H1 (cell line): ENCODE measurements at regions not wholly inside any gene's neighbourhood (a gene's known extent, or its start where the extent isn't known, plus 50 kb on each side); places are given as distances from the start of the nearest gene placed in this dataset.

Experiments
- CTCF ChIA-PET: fragments of 300-600 bp; sonication (Branson Sonifier 250); formaldehyde crosslinking; loops from one replicate; lab custom pipeline; 2021; ENCODE audit not compliant: partially characterized antibody; lab: Charles Lee
- POLR2A ChIA-PET: fragments of 300-600 bp; sonication (Branson Sonifier 250); formaldehyde crosslinking; loops from one replicate; lab custom pipeline; 2021; ENCODE audit warnings: inconsistent platforms; ENCODE audit not compliant: partially characterized antibody; lab: Charles Lee
- DNase-seq, 2 experiments: peaks; one replicate each; pipeline versions ENCODE4 v3.0.0 to v3.0.0-alpha.2; 2010 to 2022; ENCODE audit warnings: low spot score in 2 of 2, low read depth in 1 of 2, mixed read lengths in 1 of 2
- FAIRE-seq: peaks from 2 replicates; lab custom pipeline; 2011; peaks lifted over from hg19 to GRCh38; lab: Jason Lieb, UNC
- H2AFZ ChIP-seq: 2 replicates; pipeline ENCODE4 v1.8.1; 2012; ENCODE audit warnings: low read length, inconsistent platforms
- H2AK5ac ChIP-seq: 2 replicates; pipeline ENCODE4 v1.6.1; 2013; ENCODE audit warnings: low read depth, low read length
- H2BK120ac ChIP-seq: replicated peaks from 2 replicates; pipeline ENCODE3; 2013; ENCODE audit warnings: low read depth, low read length, inconsistent platforms
- H2BK12ac ChIP-seq: 2 replicates; pipeline ENCODE4 v1.6.1; 2013; ENCODE audit warnings: low read depth, low read length
- H2BK15ac ChIP-seq: 2 replicates; pipeline ENCODE4 v1.6.1; 2013; ENCODE audit warnings: low read length
- H2BK20ac ChIP-seq: 2 replicates; pipeline ENCODE4 v1.6.1; 2013; ENCODE audit warnings: low read length
- H2BK5ac ChIP-seq: 2 replicates; pipeline ENCODE4 v1.6.1; 2013; ENCODE audit warnings: low read depth, low read length
- H3K14ac ChIP-seq: 2 replicates; pipeline ENCODE4 v1.6.1; 2013; ENCODE audit warnings: inconsistent platforms; ENCODE audit not compliant: insufficient read length
- H3K18ac ChIP-seq: 2 replicates; pipeline ENCODE4 v1.6.1; 2013; ENCODE audit warnings: low read length; ENCODE audit errors: extremely low read depth
- H3K23ac ChIP-seq: 2 replicates; pipeline ENCODE4 v1.6.1; 2013; ENCODE audit warnings: inconsistent platforms; ENCODE audit not compliant: insufficient read length
- H3K23me2 ChIP-seq: 2 replicates; pipeline ENCODE4 v1.6.1; 2013; ENCODE audit warnings: low read depth, low read length
- H3K27ac ChIP-seq: 2 replicates; pipeline ENCODE4 v1.6.1; 2011; ENCODE audit warnings: low read depth, low read length, inconsistent platforms
- H3K27me3 ChIP-seq, 4 experiments: replicated peaks in 1 of 4; 1 replicate in 1 of 4; 2 replicates in 3 of 4; pipeline versions ENCODE4 v1.6.1 to v1.8.1; 2011 to 2013; ENCODE audit warnings: low read length in 3 of 4, mild to moderate bottlenecking in 3 of 4, inconsistent platforms in 2 of 4, mixed read lengths in 2 of 4, moderate library complexity in 1 of 4; ENCODE audit not compliant: control insufficient read depth in 3 of 4, insufficient read depth in 3 of 4; ENCODE audit errors: extremely low read depth in 1 of 4
- H3K36me3 ChIP-seq, 4 experiments: 2 replicates each; pipeline versions ENCODE4 v1.6.1 to v1.8.1; 2011 to 2013; ENCODE audit warnings: mild to moderate bottlenecking in 4 of 4, low read length in 3 of 4, moderate library complexity in 2 of 4, control low read depth in 1 of 4, inconsistent platforms in 1 of 4; ENCODE audit not compliant: insufficient read depth in 4 of 4, control insufficient read depth in 2 of 4
- H3K4ac ChIP-seq: replicated peaks from 2 replicates; pipeline ENCODE3; 2013; ENCODE audit warnings: low read length, low read depth, mixed read lengths, inconsistent platforms; ENCODE audit not compliant: insufficient read length
- H3K4me1 ChIP-seq, 4 experiments: replicated peaks in 1 of 4; 1 replicate in 1 of 4; 2 replicates in 3 of 4; pipeline versions ENCODE4 v1.6.1 to v1.8.1; 2011 to 2013; ENCODE audit warnings: low read length in 3 of 4, inconsistent platforms in 2 of 4, mixed read lengths in 1 of 4; ENCODE audit not compliant: insufficient read depth in 4 of 4, control insufficient read depth in 3 of 4
- H3K4me2 ChIP-seq, 2 experiments: 2 replicates each; pipeline versions ENCODE4 v1.6.1 to v1.8.1; 2011 to 2013; ENCODE audit warnings: low read depth in 2 of 2, low read length in 2 of 2, control low read depth in 1 of 2, inconsistent platforms in 1 of 2, mild to moderate bottlenecking in 1 of 2; ENCODE audit not compliant: insufficient read depth in 1 of 2
- H3K4me3 ChIP-seq, 4 experiments: fragments of 200-600, 300-600 bp in 1 of 4; sonication (generic), shearing (Covaris generic), sonication (Bioruptor Twin) in 1 of 4; 2 replicates each; pipeline versions ENCODE4 v1.5.1 to v1.8.1; 2011 to 2016; ENCODE audit warnings: low read length in 4 of 4, low read depth in 3 of 4, control low read depth in 2 of 4, inconsistent platforms in 2 of 4, mild to moderate bottlenecking in 2 of 4, mixed read lengths in 1 of 4, moderate library complexity in 1 of 4; ENCODE audit not compliant: insufficient read depth in 2 of 4; ENCODE audit errors: extremely low read depth in 1 of 4
- H3K56ac ChIP-seq: replicated peaks from 2 replicates; pipeline ENCODE3; 2013; ENCODE audit warnings: low read depth, mild to moderate bottlenecking, mixed read lengths, low read length, inconsistent platforms; ENCODE audit not compliant: insufficient read length
- H3K79me1 ChIP-seq: 2 replicates; pipeline ENCODE4 v1.6.1; 2013; ENCODE audit warnings: low read depth, low read length, control low read depth
- H3K79me2 ChIP-seq, 2 experiments: 2 replicates each; pipeline versions ENCODE4 v1.6.1 to v1.8.1; 2012 to 2013; ENCODE audit warnings: low read length in 2 of 2, mild to moderate bottlenecking in 2 of 2, inconsistent platforms in 1 of 2; ENCODE audit not compliant: insufficient read depth in 2 of 2, control insufficient read depth in 1 of 2
- H3K9ac ChIP-seq, 4 experiments: replicated peaks in 1 of 4; 1 replicate in 1 of 4; 2 replicates in 3 of 4; pipeline versions ENCODE4 v1.6.1 to v1.8.1; 2011 to 2013; ENCODE audit warnings: low read depth in 3 of 4, low read length in 3 of 4, control low read depth in 2 of 4, mild to moderate bottlenecking in 2 of 4, moderate library complexity in 2 of 4, inconsistent platforms in 1 of 4; ENCODE audit errors: extremely low read depth in 1 of 4
- H3K9me3 ChIP-seq, 2 experiments: 2 replicates each; pipeline versions ENCODE4 v1.6.1 to v1.8.1; 2012 to 2013; ENCODE audit warnings: mild to moderate bottlenecking in 2 of 2, moderate library complexity in 2 of 2, control low read depth in 1 of 2, inconsistent platforms in 1 of 2, low read depth in 1 of 2, low read length in 1 of 2, mixed read lengths in 1 of 2; ENCODE audit not compliant: insufficient read depth in 2 of 2
- H4K20me1 ChIP-seq, 2 experiments: replicated peaks in 1 of 2; 2 replicates each; pipeline versions ENCODE3 to v1.8.1; 2011 to 2013; ENCODE audit warnings: inconsistent platforms in 2 of 2, low read length in 2 of 2, mild to moderate bottlenecking in 1 of 2; ENCODE audit not compliant: insufficient read depth in 2 of 2, control insufficient read depth in 1 of 2
- H4K5ac ChIP-seq: 2 replicates; pipeline ENCODE4 v1.6.1; 2013; ENCODE audit warnings: low read length, low read depth, mixed read lengths, inconsistent platforms; ENCODE audit not compliant: insufficient read length
- H4K8ac ChIP-seq: 2 replicates; pipeline ENCODE4 v1.8.0; 2013; ENCODE audit warnings: mild to moderate bottlenecking, moderate library complexity, low read length, inconsistent platforms; ENCODE audit not compliant: insufficient read depth; ENCODE audit errors: extremely low read depth
- H4K91ac ChIP-seq: replicated peaks from 2 replicates; pipeline ENCODE3; 2013; ENCODE audit warnings: low read length, mixed read lengths, inconsistent platforms; ENCODE audit not compliant: insufficient read length
- BACH1 ChIP-seq: IDR thresholded peaks from 2 replicates; pipeline ENCODE4 v1.6.1; 2012; ENCODE audit warnings: low read length, improper control_type of control experiment
- MAFK ChIP-seq: IDR thresholded peaks from 2 replicates; pipeline ENCODE4 v1.6.1; 2012; ENCODE audit warnings: low read depth, mild to moderate bottlenecking, improper control_type of control experiment, low read length
- SIRT6 ChIP-seq: IDR thresholded peaks from one replicate; pipeline ENCODE4 v1.7.1; 2012; ENCODE audit warnings: low read length, inconsistent platforms
- WGBS, 2 experiments: shearing (Covaris generic) in 1 of 2; methylation state at CpG; one replicate each; pipeline versions ENCODE4 v1.1.6 to v1.1.7; 2013 to 2015; ENCODE audit warnings: low lambda C conversion rate in 2 of 2, mixed read lengths in 2 of 2, inconsistent platforms in 1 of 2, low coverage in 1 of 2, missing lambda C conversion rate in 1 of 2; ENCODE audit not compliant: insufficient replicate concordance in 2 of 2, insufficient coverage in 1 of 2, insufficient read length in 1 of 2; ENCODE audit errors: extremely low coverage in 1 of 2, missing lambda C conversion rate in 1 of 2; 5-methylcytosine and 5-hydroxymethylcytosine counted together

DNA sequence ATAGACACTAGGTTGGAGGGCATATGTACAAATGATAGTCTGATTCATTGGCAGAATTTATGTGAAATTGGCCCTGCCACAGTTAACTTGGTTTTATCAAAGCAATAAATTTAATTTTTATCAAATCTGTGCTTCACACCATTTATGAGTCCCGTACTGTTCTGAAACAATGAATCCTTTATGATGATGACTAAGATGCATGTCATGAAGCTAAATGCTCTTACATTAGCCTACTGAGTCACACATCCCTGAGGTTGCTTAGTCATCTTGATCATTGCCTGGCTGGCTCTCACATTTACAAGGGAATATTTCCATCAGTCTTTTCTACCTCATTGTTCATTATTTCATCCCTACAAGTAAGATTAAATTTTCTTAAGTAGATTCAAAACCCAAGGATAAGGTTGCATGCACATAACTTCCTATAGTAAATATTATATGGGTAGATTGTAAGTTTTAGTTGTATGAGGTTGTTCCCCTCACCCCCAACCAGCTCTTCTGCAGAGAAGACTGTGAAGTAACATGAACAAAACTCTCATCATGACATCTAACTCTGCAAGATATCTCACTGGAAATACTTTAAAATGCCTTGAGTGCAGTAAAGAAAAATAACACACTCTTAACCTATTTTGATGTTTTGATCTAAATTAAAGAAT is 170.7 kb downstream of the CYB561 start:
- Histone ChIP-seq H3K27ac (no peak overlapping the region), H3K79me1 (no peaks in the 10 kb centered on the region; the same call in 1 of the 2 replicates), H2BK12ac (no peak overlapping the region), H3K36me3 (no peaks in the 10 kb centered on the region), H4K5ac (no peak overlapping the region), H3K4me1 (0 out of 7 replicates have a peak, but pooled peaks cover 0 to 2% (median 0%) of the 10 kb centered on the region in 4 experiments), H4K8ac (no peak overlapping the region), H3K9me3 (no peaks in the 10 kb centered on the region), H3K9ac (no peak overlapping the region), H2AFZ (no peak overlapping the region), H3K4me2 (no peak overlapping the region), H3K79me2 (no peaks in the 10 kb centered on the region), H3K23ac (no peak overlapping the region), H3K18ac (no peak overlapping the region), H3K14ac (no peak overlapping the region), H2BK5ac (no peak overlapping the region), H3K56ac (no peak overlapping the region), H3K4ac (no peak overlapping the region), H2BK15ac (no peak overlapping the region), H3K27me3 (no peaks in the 10 kb centered on the region), H4K20me1 (no peaks in the 10 kb centered on the region), H2BK120ac (no peak overlapping the region), H4K91ac (no peak overlapping the region), H2AK5ac (no peak overlapping the region), H2BK20ac (no peak overlapping the region), H3K4me3 (no peak overlapping the region), H3K23me2 (no peaks in the 10 kb centered on the region)
- ChIA-PET POLR2A (no interaction called here), CTCF (interaction anchor here (0.8 kb wide), 1 partner anchor 25 kb away, joined by 3 read pairs; no protein-coding TSS in a partner anchor)
- FAIRE-seq: no peak
- 0 out of 2 replicates have a peak, but pooled peaks have one; percentile 8 for TF ChIP-seq MAFK
- TF ChIP-seq SIRT6: no peak
- peak; percentile 46 for TF ChIP-seq BACH1
- WGBS, 2 experiments: 91% methylated on average over 1 of the region's 1 CpG; no CpG with 5 or more reads in 1 of the 2 experiments
- DNase-seq: no peak
